ENCODE measurements at regions not wholly inside any gene's neighbourhood (a gene's known extent, or its start where the extent isn't known, plus 50 kb on each side); places are given as distances from the start of the nearest gene placed in this dataset.
"Not testable (repeated sequence)": the region's sequence is repeated elsewhere in the genome, so short reads cannot be mapped to it uniquely, and the experiment has no call there.

DNA sequence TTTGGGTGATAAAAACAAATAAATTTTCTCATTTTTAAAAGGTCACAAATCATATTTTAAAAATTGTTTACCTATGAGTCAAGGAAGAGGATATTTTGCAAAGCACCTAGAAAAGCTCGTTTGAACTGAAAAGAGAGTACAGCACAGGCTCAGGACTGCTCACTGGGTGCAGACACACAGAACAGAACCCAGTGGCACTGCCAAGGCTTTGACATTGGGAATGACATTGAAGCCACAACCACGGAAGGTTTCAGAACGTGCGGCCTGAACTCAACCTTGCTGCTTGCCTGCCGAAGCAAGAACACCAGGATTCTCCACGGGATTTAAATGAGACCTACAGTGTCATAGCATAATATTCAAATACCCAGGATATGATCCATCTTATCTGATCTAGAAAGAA lies 597.1 kb upstream of the B3GAT1 start:
- no peak for DNase-seq

GRCh38 chr11:135008412-135008811 lies 596.4 kb upstream of the B3GAT1 start:
- DNase-seq, result no peak

DNA sequence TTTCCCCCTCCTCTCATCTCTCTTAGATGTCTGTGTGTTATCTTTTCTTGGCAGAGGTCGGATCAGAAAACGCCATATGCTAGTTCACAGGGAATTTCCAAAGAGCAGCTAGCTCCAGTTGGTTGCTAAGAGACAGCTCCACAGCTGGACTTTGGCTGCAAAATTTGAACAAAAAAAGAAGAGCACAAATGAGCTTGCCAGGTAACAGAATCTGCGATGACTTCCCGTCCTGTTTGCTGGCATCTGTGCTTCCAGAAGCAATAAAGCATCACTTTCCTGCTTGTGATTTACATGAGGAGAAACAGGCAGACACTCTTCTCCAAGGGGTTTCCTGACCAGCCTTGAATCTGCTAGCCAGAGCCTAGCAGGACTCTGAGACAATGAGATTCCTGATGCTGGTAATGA lies 596.0 kb upstream of the B3GAT1 start:
- DNase-seq, result no peak

DNA sequence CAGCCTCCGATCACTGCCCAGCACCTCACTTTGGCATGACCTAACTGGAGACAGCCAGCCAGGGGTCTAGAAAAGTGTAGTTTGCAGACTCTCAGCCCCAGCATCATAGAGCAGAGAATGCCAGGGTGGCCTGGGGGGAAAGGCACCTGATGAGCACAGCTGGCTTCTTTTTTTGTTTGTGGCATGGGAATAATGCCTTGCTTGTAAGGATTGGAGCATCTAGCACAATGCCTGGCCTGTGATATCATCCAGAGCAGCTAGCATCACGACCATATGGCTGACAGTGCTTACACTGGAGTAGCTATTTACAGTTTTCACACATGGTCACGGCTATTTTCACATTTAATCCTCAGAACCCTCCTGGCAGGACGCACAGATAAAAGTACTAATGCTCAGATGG lies 594.8 kb upstream of the B3GAT1 start:
- no peak for DNase-seq

DNA sequence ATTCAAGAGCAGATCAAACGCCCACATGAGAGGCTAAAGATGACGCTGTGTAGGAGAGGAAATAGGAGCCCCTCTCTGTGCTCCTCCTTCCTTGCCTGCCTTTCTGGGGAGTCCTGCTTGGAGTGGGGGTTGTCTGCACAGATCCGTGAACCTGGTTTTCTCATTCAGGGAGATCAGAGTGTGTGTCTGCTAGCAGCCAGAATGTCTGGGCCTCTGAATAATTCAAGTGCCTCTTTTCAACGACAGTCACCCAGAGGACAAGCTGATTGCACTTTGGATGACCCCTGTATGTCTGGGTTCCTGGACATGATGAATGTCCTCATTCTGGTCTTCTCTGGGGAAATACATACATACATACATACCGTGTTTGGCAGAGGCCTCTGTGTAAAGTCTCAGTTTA lies 592.5 kb upstream of the B3GAT1 start:
- no peak for DNase-seq

- DNase-seq, result no peak
Observed at GRCh38 chr11:135002236-135002635, 590.2 kb upstream of the B3GAT1 start.

DNA sequence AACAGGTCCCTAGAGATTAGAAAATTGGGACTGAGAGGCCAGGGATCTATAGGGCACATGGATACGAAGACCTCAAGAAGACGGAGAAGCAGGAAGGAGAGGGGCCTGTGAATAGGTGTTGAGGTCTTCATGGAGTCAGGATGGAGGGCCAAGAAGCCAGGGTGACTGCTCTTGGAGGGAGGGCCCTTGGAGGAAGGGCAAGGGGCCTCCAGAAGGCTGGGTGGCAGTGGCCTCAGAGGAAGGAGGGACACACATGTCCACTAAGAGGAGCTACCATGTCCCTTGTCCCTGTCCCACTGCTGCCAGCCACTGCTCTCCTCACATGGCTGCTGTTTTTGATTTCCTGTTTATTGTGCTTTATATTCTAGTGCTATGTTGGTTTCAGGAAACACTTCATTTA lies 589.5 kb upstream of the B3GAT1 start:
- no peak for DNase-seq

DNA sequence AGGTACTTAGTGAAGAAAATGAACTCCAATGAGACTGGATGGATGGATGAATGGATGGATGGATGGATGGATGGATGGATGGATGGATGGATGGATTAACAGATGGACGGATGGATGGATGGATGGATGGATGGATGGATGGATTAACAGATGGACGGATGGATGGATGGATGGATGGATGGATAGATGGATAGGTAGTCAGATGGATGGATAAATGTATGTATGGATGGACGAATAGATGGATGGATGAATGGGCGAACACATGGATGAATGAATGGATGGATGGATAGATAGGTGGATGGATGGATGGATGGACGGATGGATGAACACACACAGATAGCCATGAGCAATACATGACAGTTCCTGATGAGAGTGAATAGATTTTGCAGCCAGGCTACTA lies 589.0 kb upstream of the B3GAT1 start:
- not testable (repeated sequence) for DNase-seq

GRCh38 chr11:134999590-134999989 lies 587.5 kb upstream of the B3GAT1 start:
- DNase-seq, result no peak

- no peak for DNase-seq
Observed at GRCh38 chr11:134997652-134998320, 585.7 kb upstream of the B3GAT1 start.

DNA sequence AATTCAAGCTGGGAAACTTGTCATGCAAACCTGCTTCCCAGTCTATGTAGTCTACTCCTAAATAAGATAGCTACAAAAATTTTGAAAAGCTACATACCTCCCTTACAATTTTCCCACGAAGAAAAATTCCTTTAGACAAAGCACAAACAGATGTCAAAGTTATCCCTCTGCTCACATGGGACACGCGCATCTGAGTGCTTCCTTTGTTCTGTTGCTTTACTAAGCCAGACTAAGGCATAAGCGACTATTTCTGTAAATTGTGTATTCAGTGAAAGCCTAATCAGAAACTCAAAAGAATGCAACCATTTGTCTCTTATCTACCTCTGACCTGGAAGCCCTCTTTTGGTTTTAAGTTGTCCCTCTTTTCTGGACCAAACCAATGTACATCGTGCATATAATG lies 583.7 kb upstream of the B3GAT1 start:
- DNase-seq, result no peak

DNA sequence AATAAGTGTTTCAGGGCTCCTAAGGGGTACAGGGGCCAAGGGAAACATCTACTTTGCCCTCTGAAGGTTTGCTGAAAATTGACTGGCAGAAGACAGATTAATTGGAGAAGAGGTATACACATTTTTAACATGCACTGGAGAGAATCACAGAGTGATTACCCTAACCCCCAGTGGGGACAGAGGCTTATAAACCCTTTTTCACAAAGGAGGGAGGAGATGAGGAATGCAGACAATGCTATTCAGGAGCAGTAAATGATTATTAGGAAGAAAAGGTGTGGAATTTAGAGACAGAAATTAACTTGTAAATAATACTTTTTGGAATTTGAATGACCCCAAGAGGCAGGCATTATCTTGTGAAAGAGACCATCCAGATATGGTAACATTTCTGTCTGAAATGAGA lies 582.4 kb upstream of the B3GAT1 start:
- no peak for DNase-seq

GRCh38 chr11:134993691-134994243 lies 581.7 kb upstream of the B3GAT1 start:
- DNase-seq, result no peak

DNA sequence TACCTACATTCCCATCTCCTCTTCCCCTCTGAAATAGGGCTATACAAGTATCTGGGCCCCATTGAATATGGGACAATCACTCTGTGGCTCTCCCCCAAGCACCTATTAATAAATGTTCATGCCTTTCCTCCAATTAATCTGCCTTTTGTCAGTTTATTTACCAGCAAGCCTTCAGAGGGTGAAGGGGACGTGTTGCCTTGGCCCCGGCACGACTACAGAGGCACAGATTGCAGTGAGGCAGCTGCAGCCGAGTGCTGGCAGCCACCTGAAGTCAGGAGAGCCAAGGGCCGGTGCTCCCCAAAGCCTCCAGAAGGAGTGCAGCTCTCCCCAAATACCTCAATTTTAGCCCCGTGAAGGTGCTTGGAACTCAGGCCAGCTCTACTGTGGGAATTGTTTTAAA lies 580.9 kb upstream of the B3GAT1 start:
- DNase-seq, result no peak

GRCh38 chr11:134988495-134988894 lies 576.5 kb upstream of the B3GAT1 start:
- DNase-seq, result no peak

DNA sequence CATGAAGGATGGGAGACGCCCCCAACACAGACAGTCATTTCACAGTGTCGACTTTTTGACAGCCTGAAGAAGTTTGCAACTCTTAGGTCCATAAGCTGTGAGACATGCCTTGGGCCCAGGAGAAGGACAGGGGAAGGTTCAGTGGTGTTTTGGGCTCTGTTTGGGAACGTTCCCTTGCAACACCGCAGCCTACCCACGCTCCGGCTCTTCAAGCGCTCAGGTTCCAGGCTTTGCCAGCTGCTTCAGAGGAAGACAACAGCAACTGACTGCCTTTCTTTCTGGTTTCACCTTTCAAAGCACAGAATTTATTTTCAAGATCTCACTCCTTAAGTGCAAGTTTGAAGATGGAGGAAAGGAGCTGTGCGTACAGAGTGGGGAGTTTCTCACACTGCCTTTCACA lies 575.8 kb upstream of the B3GAT1 start:
- DNase-seq, result no peak

- no peak for DNase-seq
Observed at GRCh38 chr11:134987223-134987768, 575.3 kb upstream of the B3GAT1 start.

DNA sequence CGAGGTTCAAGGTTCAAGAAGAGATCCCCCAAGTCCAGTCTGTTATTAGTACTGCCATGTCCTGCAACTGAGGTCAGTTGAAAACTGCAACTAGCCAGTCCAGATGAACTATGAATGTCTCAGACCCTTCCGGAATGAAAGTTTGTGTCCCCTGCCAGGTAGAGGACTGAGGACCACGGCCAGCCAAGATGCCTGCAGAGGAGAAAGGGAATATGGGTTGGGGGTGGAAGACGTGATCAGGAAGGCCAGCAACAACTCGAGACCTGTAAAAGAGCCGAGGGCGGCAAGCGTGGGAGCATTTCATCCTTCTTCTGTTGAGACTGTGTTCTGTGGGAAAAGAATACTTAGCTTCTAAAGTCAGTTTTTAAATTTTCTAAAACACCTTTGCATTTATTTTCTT lies 572.4 kb upstream of the B3GAT1 start:
- no peak for DNase-seq

GRCh38 chr11:134982432-134982831 lies 570.4 kb upstream of the B3GAT1 start:
- not testable (repeated sequence) for DNase-seq

- DNase-seq, result no peak
Observed at GRCh38 chr11:134981835-134982234, 569.8 kb upstream of the B3GAT1 start.

GRCh38 chr11:134980819-134981710 lies 569.0 kb upstream of the B3GAT1 start:
- DNase-seq, result no peak

DNA sequence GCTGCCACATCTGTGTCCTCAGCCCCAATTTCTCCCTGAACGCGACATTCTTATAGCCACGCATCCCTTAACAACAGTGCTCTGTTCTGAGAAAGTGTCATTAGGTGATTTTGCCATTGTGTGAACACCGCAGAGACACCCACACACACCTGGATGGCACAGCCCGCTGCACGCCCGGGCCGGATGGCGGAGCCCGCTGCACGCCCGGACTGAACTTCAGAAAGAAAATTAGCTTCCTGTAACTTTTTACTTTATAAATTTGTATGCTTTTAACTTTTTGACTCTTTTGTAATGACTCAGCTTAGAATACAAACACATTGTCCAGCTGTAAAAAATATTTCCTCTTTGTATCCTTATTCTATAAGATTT lies 567.0 kb upstream of the B3GAT1 start:
- DNase-seq, result not testable (repeated sequence)

GRCh38 chr11:134978388-134979088 lies 566.5 kb upstream of the B3GAT1 start:
- DNase-seq, result no peak

Data from inflammatory macrophage treated with lipopolysaccharide for 4 hours (primary cell).